Right lobe of liver (tissue), 6 donors: ENCODE measurements at regions not wholly inside any gene's neighbourhood (a gene's known extent, or its start where the extent isn't known, plus 50 kb on each side); places are given as distances from the start of the nearest gene placed in this dataset.

Experiments
- ATAC-seq, 4 donors: fragments of 200-7000 bp; cut with Tn5 transposase; one replicate each; pipeline ENCODE4 v1.9.1; 2020; ENCODE audit warnings: mild to moderate bottlenecking in 4 of 4, moderate library complexity in 4 of 4
- DNase-seq, 3 donors: peaks; one replicate each; pipeline ENCODE4 v3.0.0-alpha.2; 2020
- H3K27ac ChIP-seq, 3 donors: fragments of 200-600 bp; one replicate each; pipeline ENCODE4 v1.8.0; 2022
- H3K27me3 ChIP-seq, 2 donors: fragments of 200-600 bp; one replicate each; pipeline ENCODE4 v1.8.0; 2022
- H3K36me3 ChIP-seq, 4 donors: fragments of 200-600 bp; sonication (generic) in 1 of 4; one replicate each; pipeline versions ENCODE4 v1.5.1 to v1.8.0; 2017 to 2022; ENCODE audit warnings: control low read depth in 1 of 4
- H3K4me1 ChIP-seq, 4 donors: fragments of 200-600 bp; sonication (generic) in 1 of 4; one replicate each; pipeline versions ENCODE4 v1.5.1 to v1.8.0; 2017 to 2022; ENCODE audit warnings: control low read depth in 1 of 4
- H3K4me3 ChIP-seq, 3 donors: fragments of 200-600 bp; one replicate each; pipeline ENCODE4 v1.8.0; 2022
- H3K9me3 ChIP-seq, 4 donors: fragments of 200-600 bp; sonication (generic) in 1 of 4; one replicate each; pipeline versions ENCODE4 v1.5.1 to v1.8.0; 2017 to 2022; ENCODE audit warnings: control low read depth in 1 of 4
- CTCF ChIP-seq, 4 donors: fragments of 200-600 bp in 3 of 4; fragments of 450-650 bp in 1 of 4; IDR thresholded peaks; one replicate each; pipeline versions ENCODE4 v1.5.1 to v1.8.0; 2016 to 2022; ENCODE audit warnings: antibody characterized with exemption in 4 of 4, mild to moderate bottlenecking in 2 of 4
- POLR2A ChIP-seq: fragments of 450-650 bp; IDR thresholded peaks from one replicate; pipeline ENCODE4 v1.6.1; 2017; ENCODE audit warnings: antibody characterized with exemption, mild to moderate bottlenecking
- WGBS: methylation state at CpG from one replicate; pipeline ENCODE4 v1.1.6; 2018; ENCODE audit warnings: low coverage, low lambda C conversion rate; ENCODE audit not compliant: insufficient coverage; ENCODE audit errors: missing lambda C conversion rate; 5-methylcytosine and 5-hydroxymethylcytosine counted together
- intact Hi-C, 2 donors: fragments of 100-400 bp; cut with DNase I; formaldehyde crosslinking; loops; one replicate each; pipeline versions ENCODE4 v1.11.2 to v1.14.1; 2022
- donor health status: DM: no; HTN: yes; CAD: no.
- donor health status: DM: no; HTN: no; CAD: no.
- donor health status: DM: no; HTN: no; CAD: no.
- donor health status: DM: no; HTN: yes; CAD: no.
- donor health status: DM: no; HTN: yes; CAD: no.

- DNase-seq (no peak), ATAC-seq (no peak)
- Histone ChIP-seq H3K4me3 (no peak overlapping the region), H3K4me1 (no peaks in the 10 kb centered on the region), H3K36me3 (no peaks in the 10 kb centered on the region), H3K9me3 (no peaks in the 10 kb centered on the region), H3K27me3 (no peaks in the 10 kb centered on the region), H3K27ac (no peak overlapping the region)
- 71% methylated on average over 3 of the region's 4 CpGs for WGBS
- intact Hi-C loops: loop anchor here in 1 of 2 donors (10.0 kb wide), 1 partner anchor 217 kb away; no protein-coding TSS in a partner anchor
- no peak for TF ChIP-seq CTCF (IDR thresholded peaks at IDR 0.05)
- no peak for TF ChIP-seq POLR2A
These were observed 170.0 kb downstream of the MINAR1 start for GRCh38 chr15:79602180-79602579.

DNA sequence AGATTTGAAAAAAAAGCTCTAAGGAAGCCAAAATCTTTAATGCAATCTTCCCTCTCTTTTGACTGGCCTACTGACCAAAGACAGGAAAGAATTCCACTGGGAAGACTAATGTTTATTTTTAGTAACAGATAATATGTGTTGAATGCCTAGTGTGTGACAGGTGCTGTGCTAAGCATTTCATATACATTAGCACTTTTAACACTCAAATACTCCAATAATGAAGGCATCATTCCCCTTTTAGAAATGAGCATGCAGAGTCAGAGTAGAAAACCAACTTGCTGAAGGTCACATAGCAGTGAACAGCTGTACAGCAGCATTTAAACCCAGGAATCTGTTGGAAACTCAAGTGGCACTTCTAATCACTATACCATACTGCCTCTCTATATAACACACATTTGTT is 170.6 kb downstream of the MINAR1 start:
- no peak overlapping the region for H3K4me3 ChIP-seq
- H3K27ac ChIP-seq: no peak overlapping the region
- no peaks in the 10 kb centered on the region for H3K27me3 ChIP-seq
- intact Hi-C loops: loop anchor here in 1 of 2 donors (10.0 kb wide), 1 partner anchor 218 kb away; no protein-coding TSS in a partner anchor
- TF ChIP-seq POLR2A (no peak), CTCF (IDR thresholded peaks at IDR 0.05) (no peak)
- ATAC-seq (no peak), DNase-seq (no peak)
- H3K4me1 ChIP-seq: no peaks in the 10 kb centered on the region
- no peaks in the 10 kb centered on the region for H3K36me3 ChIP-seq
- no peaks in the 10 kb centered on the region for H3K9me3 ChIP-seq

GRCh38 chr15:79606831-79607355 is 174.8 kb downstream of the MINAR1 start:
- intact Hi-C loops: loop anchor here in 1 of 2 donors (10.0 kb wide), 1 partner anchor 222 kb away; no protein-coding TSS in a partner anchor
- Histone ChIP-seq H3K9me3 (no peaks in the 10 kb centered on the region), H3K4me1 (no peaks in the 10 kb centered on the region), H3K27me3 (no peaks in the 10 kb centered on the region), H3K36me3 (no peaks in the 10 kb centered on the region), H3K4me3 (no peak overlapping the region), H3K27ac (no peak overlapping the region)
- TF ChIP-seq CTCF (IDR thresholded peaks at IDR 0.05): no peak
- no peak for TF ChIP-seq POLR2A
- WGBS: 84% methylated on average over 3 of the region's 5 CpGs
- ATAC-seq (no peak), DNase-seq (no peak)

GRCh38 chr15:79608066-79608864 is 176.1 kb downstream of the MINAR1 start:
- Histone ChIP-seq H3K27me3 (no peaks in the 10 kb centered on the region), H3K36me3 (no peaks in the 10 kb centered on the region), H3K27ac (no peak overlapping the region), H3K4me3 (no peak overlapping the region), H3K4me1 (no peaks in the 10 kb centered on the region), H3K9me3 (no peaks in the 10 kb centered on the region)
- intact Hi-C loops: loop anchor here in 1 of 2 donors (10.0 kb wide), 1 partner anchor 223 kb away; no protein-coding TSS in a partner anchor
- 85% methylated on average over 2 of the region's 3 CpGs for WGBS
- ATAC-seq (no peak), DNase-seq (no peak)
- TF ChIP-seq POLR2A: no peak
- TF ChIP-seq CTCF (IDR thresholded peaks at IDR 0.05): no peak
